Stimulated activated CD8-positive, alpha-beta memory T cell treated with anti-CD3 and anti-CD28 coated beads, Interleukin-2, amount 100 ng/mL, for 1 hour (primary cell): ENCODE measurements at regions not wholly inside any gene's neighbourhood (a gene's known extent, or its start where the extent isn't known, plus 50 kb on each side); places are given as distances from the start of the nearest gene placed in this dataset.

ENCODE experiments used
- DNase-seq, 2 donors: peaks; one replicate each; pipeline ENCODE4 v3.0.0-alpha.2; 2020; ENCODE audit warnings: low read depth in 2 of 2

- DNase-seq, result no peak
Observed at GRCh38 chr12:126819554-126819953, 1447.4 kb upstream of the TMEM132C start.

GRCh38 chr12:126830778-126831680 is 1435.9 kb upstream of the TMEM132C start:
- DNase-seq, result no peak

DNA sequence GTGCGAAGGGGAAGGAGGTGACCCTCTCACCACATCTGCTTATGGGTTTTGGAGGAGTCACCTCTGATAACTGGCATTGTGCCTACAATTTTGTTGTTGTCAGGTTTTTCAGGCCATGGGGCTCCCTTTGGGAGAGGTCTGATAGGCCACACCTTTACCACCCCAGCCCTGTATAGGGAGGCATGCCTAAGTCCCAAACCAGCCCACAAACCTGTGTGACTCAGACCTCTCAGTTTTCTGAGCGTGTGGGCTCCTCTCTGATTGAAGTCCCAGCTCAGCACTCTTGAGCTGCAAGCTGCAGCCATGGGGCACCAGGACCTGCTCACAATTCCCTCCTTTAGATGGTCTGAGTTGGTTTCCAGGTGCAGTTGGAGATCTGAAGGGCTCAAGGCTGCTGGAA is 1429.3 kb upstream of the TMEM132C start:
- DNase-seq, result no peak

DNA sequence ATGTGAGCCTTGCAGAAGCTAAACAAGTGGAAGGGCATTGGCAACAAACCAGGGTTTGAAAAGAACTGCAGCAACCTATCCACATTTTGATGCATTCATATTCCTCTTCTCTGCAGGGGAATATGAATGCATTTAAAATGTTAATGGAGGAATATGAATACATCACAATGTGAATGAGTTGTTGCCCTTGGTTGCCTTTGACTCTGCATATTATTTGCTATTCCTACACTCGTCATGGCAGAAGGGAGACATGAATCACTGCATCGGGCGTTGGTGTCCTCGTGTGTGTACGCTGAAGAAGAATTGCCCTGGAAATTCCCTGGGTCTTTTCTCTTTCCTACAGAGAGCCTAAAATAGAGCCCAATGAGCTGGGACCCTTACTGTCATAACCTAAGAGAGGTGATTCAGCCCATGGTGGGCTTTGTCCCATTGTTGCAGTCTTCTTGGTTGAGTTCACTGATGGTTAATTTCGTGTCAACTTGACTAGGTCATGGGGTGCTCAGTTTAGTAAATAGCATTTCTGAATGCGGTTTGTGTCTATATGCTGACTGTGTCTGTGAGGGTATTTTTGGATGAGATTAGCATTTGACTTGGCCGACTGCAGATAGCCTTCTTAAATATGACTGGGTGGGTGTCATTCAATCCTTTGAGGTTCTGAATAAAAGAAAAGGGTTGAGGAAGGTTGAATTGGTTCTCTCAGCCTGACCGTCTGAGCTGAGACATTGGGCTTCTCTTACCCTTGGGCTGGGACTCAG is 1422.9 kb upstream of the TMEM132C start:
- no peak for DNase-seq

GRCh38 chr12:126847005-126847629 is 1419.9 kb upstream of the TMEM132C start:
- DNase-seq, result no peak

DNA sequence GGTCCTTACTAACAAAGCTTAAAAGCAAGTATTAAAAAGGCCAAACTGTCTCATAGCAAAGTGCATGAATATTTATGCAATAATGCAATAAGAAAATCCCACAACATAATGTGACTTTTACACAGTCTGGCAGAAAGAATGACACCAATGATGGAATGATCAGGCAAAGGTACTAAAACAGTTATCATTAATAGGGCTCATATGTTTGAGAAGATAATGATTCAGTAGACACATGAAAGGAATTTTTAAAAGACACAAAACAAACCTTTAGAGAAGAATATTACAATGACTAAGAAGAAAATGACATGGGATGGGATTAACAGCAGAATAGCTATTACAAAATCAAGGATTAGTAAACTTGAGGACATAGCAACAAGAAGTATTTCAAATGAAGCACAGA is 1411.2 kb upstream of the TMEM132C start:
- no peak for DNase-seq

- DNase-seq, result no peak
Observed at GRCh38 chr12:126856958-126857357, 1410.0 kb upstream of the TMEM132C start.

DNA sequence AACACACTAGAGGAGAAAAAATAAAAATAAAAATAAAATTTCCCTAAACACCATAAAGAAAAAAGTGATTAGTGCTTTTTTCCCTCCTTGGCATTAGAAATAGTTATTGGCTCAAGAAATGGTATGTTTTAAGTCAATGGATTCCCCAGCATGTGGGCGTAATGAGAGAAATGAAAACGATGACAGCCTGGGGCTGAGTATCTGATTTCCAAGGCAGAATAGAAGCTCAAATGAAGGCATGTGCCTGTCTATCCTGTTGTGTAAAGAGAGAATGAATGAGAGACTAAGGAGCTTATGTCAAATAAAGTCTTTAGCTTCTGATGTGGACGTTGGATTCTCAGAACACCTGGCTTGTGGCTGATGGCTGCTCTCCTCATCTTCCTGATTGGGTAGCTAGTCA is 1408.4 kb upstream of the TMEM132C start:
- no peak for DNase-seq

DNA sequence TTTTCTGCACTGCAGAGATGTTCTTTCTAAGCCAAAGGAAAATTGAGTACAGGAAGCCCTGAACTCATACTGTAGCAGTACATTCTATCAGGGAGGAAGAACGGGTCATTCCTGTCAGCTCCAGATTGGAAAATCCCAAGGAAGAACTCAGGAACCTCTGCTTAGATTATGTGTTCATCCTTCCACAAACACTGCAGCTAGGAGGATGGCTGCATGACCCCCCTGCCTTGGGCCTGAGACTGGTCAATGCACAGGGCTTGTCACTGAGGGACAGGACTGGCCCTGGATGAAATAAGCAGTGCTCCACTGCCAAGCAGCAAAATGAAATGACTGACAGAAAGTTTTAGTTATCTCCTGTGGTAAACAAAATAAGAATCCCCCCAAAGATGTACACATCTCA is 1406.8 kb upstream of the TMEM132C start:
- no peak for DNase-seq

GRCh38 chr12:126862500-126862899 is 1404.5 kb upstream of the TMEM132C start:
- no peak for DNase-seq

DNA sequence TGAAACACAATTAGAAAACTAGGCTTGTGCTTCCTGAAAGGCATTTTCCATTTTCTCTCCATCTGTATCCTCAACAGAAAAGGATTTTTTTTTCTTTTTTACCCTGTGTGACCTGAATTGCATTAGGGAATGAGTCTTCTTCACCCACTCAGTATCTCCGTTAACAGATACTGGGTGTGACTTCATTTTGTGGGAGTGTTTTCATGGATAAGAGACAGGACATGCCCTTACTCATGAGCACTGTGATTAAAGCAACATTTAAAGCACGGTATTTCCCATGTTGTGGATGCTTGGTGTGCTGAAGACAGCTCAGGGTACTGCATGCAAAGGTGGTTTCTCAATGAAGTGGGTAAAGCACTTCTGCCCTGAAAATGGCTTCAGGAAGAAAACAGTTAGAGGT is 1397.3 kb upstream of the TMEM132C start:
- no peak for DNase-seq

- DNase-seq, result no peak
Observed at GRCh38 chr12:126873701-126874100, 1393.3 kb upstream of the TMEM132C start.

DNA sequence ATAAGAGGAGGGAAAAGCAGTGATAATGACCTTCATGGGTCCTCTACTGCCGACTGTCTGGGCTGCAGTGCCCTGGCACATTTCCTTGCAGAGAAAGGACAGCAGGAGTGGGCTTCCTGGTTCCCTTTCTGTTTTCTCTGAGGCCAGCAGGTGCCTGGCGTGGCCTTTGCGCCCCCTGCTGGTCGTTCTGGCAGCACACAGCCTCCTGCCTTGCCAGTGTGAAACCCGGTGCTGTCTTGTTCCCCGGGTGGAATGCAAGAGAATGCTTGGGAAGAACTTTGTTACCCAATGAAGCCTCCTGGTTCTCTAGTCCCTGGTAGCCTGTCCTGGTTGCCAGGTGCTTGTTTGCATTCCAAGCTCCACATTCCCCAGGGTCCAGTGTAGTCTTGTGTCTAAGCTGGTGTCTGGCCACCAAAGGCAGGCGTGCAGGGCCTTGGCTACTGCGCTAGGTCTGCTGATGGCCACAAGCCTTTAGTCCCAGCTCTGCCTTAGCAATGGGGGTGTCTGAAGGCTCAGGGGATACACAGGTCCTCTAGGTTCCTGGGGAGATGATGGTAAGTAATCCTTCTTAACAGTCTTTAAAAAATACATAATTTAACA is 1392.4 kb upstream of the TMEM132C start:
- DNase-seq, result peak; percentile 4 to 23

DNA sequence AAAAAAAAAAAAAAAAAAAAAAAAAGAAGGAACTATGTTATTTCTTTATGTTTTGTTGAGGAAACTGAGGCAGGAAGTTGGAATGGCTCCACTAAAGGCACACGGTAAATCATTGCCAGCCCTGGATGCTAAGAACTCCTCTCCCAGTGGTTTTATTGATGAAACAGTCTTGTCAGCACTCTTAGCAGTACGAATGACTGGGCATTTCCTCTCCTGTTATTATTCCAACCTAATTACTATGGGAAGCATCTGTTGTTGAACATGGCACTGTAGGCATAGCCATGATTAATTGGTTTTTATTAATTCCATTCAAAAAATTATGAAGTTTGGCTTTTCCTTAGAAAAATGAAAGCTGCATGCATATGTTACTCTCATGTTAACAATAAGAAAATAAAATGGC is 1387.1 kb upstream of the TMEM132C start:
- DNase-seq, result no peak

GRCh38 chr12:126883697-126884096 is 1383.3 kb upstream of the TMEM132C start:
- no peak for DNase-seq

- DNase-seq, result no peak
Observed at GRCh38 chr12:126889501-126889900, 1377.5 kb upstream of the TMEM132C start.

GRCh38 chr12:126890097-126890496 is 1376.9 kb upstream of the TMEM132C start:
- no peak for DNase-seq

GRCh38 chr12:126891789-126892188 is 1375.2 kb upstream of the TMEM132C start:
- no peak for DNase-seq

DNA sequence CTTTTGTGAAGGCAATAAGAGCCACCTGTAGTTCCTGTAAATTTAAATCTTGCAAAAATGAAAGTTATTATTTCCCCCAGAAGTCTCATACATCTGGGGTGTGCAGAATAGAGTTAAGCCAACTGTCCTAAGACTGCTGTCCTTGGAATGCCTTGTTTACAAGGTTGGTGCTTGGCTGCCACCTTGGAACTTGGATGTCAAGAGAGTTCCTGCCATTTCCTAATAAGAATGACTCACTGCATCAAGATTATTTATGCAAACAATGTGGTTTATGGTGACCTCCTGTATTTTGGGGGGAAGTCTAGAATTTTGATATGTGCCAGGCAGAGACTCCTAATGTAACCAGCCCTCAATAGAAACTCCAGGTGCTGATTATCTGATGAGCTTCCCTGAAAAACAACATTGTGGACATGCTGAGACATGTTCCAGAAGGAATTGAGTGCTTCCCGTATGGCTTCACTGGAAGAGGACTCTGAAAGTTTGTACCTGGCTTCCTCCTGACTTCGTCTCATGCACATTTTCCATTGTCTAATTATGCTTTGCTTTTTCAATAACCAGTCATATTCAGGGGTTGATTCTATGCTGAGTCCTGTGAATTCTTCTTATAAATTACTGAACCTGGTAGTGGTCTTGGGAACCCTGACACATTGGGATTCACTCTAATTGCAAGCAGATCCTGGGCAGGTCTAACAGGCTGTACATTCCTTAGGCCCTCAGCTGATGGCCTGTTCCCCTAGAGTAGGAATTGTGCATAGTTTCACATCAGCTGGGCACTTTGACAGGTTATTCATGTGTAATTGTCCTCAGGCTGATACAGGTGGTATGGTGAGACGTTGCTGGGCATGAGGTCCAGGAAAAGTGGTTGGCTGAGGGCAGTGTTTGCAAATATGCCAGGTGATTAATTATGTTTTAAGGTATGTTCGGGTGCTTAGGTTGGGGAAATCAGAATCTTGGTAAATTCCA is 1370.7 kb upstream of the TMEM132C start:
- DNase-seq, result no peak

DNA sequence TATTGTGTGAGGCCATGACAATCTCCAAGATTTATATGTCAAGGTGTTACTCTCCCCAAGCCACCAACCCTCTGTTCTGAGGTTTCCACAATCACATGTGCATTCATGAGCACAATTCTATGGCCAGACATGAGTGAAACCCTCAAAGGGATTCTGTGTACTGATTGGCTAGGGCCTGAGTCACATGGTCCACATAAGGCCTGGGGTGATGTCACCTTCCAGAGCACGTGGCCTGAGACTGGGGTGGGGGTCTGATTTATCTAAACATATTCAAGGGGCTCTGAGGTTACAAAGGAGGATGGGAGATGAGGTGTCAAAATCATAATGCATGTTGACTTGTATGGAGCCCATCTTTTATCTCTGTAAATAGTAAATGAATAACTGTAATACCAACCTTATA is 1369.9 kb upstream of the TMEM132C start:
- DNase-seq, result no peak

- DNase-seq, result no peak
Observed at GRCh38 chr12:126897778-126898177, 1369.2 kb upstream of the TMEM132C start.
